Endothelial cell of hepatic sinusoid (primary cell): ENCODE measurements at regions not wholly inside any gene's neighbourhood (a gene's known extent, or its start where the extent isn't known, plus 50 kb on each side); places are given as distances from the start of the nearest gene placed in this dataset.

Experiments
- in situ Hi-C: cut with HindIII; loops from 2 replicates; pipeline ENCODE4 v1.10.0; 2017; ENCODE audit warnings: low sequenced_read_pairs

DNA sequence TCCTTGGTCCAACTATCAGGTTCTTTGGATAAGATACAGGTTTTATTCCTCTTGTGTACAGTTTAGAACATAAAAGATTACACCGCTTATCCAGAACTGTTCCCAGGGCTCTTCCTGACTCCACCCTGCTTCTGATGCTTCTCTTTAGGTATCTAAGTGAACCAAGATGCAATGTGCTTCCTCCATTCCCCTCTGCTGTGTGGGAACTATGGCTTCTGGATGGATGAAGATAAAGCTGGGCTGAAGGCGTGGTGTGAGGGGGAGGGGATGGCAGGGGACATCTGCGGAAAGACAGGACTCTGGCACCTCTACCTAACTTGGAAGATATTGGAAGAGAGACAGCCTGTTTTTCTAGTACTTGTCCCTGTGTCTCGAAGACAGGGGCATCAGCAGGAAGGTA is 209.9 kb upstream of the TBX20 start:
- in situ Hi-C loops: no loop called here

DNA sequence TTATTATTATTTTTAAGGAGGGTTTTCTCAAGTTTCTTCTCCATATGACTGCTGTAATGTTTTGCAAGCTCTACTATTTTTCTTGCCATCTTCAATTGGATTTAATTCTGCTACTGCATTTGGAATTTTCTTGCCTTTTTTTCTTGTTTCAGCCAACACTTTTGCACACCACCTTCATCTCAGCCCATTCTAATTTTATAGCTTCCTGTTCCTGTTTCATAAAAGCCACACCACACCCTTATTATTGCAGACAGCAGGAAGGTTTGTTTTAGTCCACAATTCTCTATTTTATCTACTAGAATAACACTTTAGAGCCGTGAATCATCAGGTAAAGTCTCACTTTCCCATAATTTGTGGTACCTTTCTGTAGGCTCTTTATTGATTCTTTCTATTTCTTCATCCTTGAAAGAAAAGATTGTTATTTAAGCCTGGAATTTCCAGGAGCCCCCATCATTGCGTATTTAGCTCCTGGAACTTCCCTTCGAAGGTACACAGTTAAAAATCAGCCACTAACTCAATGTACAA is 209.3 kb upstream of the TBX20 start:
- in situ Hi-C loops: no loop called here

DNA sequence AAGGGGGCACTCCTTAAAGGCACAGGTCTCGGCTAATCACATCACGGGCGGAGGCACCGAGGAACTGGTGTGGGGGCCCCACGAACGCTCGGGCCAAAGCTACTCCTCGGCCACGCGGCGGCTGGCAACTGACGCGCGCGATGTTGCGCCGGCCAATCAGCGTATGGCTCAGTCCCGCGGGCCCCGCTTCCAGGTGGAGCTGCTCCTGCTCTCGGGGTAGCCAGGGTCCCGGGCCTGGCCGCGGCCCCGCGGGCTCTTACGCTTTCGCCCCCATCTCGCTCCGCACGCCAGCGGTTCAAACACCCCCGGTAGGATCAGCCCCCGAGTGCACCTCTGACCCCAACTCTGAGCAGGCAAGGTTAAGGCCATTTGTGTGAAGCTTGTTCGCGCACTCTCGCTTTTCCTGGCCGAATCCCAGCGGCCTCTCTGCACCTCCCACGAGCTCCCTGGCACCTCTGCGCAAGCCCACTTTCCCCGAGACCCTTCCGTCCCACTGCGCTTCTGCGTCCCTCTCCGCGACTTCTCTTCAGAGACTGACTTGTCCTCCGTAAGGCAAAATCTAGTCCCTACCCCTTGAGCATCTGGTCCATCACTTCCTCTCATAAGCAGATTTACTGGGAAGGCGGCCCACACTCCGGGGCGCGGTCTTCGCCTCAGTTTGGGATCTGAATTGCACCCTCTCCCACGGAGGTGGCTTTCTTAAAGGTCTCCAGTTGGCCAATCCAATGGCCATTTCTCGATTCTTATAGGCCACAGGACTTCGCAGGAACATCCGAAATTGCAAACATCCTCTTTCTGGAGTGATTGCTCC is 200.9 kb upstream of the TBX20 start:
- in situ Hi-C loops: no loop called here

DNA sequence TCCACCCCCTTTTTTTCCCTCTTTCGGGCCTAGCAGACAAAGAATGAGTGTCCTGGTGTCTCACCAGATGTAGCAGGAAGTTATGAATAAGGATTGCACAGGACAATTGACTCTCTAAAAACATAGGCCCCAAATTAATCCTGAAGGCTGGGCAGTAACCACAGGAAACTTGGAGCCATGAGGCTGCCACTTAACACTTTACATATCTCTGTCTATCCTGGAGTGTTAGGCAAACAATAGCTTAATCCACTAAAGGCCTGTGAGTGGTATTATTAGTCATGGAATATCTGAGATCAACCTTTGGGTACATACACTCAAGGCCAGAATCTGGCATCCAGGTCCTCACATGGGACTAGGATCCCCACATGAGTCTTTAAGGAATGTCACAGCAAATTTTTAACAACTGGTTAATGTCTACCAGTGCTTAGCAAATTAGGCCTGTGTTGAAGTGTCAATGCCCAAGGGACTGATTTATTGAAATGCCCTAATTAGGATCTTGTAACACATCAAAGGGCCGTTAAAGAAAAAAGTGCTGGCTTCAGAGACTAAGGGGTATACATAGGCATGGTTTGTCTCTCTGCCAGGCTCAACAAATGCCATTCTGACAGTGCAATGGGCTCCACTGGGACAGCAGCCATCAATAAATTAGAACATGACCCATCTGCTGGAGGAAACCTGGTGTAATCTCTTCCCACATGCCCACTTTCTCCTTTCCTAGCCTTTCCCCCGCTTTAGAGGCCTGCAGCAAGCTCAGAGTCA is 196.7 kb upstream of the TBX20 start:
- in situ Hi-C loops: no loop called here

DNA sequence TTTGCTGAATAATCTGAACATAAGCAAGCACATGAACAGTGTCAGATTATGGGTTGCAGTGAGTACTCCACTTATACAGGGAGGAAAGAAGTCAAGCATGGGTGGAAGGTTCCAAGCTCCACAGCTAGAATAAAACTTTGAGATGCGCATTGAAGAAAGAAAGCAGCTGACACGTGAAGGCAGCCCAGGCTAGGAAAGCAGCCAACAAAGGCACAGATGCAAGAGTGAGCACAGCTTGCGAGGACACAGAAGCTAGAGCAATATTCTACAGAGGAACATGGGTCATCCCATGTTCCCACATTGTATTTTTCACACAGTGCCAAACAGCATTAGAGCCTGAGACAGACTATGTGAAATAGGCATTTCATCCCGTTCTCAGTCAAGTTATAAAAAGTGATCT is 194.6 kb upstream of the TBX20 start:
- in situ Hi-C loops: no loop called here

DNA sequence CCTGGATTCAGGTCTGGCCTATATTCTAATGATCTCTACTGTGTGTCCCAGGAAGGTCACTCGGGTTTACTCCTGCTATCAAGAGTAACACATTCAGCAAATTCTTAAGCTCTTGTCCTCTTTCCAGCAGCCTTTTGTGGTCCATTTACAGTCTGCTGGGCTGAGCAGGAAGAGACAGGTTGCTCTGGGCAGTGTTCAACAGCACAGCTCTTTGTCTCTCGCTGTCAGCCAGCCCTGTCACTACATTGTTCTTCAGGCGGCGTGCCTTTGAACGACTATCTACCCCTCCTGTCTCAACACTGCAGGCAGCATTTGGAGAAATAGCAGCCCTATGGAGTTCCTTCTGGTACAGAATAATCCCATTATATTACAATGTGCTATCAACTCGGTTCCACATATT is 192.2 kb upstream of the TBX20 start:
- in situ Hi-C loops: no loop called here

DNA sequence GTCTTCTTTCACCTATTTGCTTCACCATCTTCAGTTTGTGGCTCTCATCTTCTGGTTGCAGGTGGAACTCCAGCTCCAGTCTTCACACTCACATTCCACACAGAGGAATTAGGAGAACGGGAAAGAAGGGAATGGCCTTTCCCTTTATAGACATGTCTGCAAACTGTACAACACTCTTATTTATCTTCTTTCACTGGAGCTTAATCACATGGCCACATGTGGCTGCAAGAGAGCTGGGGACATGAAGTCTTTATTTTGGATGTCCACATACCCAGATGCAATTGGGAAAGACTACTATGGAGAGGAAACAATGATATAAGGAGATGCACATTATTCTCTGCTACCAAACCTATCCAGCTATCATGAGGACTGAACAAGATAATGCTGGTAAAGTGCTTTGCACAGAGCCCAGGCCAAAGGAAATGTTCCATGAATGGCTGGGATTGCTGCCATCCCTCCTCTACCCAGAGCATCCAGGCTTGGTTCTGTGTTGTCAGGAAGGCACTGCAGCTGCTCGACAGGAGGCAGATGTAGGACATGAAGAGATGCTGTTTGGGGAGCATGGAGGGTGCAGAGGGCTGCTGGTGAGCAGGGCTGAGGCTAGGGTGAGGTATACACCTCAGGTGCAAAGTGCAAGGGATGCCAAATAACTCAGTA is 183.8 kb upstream of the TBX20 start:
- in situ Hi-C loops: no loop called here

DNA sequence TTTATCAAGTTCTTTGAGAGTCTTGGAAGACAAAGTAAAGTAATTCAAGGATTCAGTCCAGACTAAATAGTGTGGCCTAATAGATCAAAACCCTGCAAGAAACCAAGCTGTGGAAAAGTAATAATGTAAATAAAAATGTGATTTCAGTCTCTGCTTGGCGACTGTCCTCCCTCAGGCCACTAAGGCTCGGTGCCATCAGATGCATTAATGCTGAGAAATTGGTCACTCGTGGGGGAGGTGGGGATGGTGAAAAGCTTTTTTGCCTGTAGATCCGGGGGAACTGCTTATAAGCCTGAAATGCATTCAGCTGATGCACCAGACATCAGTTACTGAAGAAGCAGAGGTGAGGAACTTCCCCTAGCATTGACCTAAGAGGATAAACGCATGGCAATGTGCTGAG is 182.6 kb upstream of the TBX20 start:
- in situ Hi-C loops: no loop called here

DNA sequence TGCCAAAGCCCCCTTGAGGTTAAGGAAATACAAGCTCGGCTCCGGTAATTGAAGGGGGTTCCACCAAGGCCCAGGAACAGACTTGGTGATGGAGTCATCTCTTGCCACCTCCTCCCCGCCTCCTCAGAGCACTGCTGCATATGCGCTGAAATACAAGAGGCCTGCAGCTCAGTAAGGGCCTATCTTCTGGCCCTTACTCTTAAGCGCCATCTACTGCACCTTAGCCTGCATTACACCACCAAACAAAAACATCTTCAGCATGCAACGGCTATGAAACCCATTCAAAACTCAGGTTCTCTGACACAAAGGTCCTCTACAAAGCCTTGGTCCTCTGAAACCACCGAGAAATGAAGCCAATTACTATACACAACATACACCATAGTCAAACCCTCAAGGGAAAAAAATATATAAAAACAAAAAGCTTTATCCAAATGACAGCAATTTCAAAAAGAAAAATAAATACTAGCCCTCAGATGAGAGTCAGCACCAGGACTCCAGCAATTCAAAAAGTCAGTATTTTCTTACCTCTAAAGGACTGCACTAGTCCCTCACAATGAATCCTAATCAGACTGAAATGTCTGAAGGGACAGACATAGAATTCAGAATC is 176.8 kb upstream of the TBX20 start:
- in situ Hi-C loops: no loop called here

DNA sequence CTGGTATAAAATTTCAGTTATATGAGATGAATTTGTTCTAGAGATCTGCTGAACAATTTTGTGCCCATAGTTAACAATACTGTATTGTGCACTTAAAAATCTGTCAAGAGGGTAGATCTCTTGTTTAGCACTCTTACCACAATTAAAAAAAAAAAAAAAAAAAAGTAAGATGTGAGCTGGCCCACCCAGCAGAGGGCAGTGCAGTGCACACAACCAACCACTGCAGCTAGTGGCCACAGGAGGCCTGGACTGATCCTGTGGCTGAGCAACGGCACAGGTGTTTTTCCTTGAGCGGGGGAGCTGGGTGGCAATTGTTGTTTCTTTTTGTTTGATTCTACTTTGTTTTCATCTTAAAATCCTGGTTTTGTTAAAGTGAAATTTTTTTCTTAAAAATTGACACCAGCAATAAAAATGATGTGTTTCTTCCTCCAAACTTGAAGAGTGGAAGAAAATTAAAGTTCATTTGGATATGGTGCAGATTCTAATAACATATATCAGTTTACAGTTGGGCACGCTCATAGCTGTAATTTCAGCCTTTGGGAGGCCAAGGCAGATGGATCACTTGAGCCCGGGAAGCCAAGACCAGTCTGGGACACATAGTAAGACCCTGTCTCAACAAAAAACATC is 171.1 kb upstream of the TBX20 start:
- in situ Hi-C loops: no loop called here

DNA sequence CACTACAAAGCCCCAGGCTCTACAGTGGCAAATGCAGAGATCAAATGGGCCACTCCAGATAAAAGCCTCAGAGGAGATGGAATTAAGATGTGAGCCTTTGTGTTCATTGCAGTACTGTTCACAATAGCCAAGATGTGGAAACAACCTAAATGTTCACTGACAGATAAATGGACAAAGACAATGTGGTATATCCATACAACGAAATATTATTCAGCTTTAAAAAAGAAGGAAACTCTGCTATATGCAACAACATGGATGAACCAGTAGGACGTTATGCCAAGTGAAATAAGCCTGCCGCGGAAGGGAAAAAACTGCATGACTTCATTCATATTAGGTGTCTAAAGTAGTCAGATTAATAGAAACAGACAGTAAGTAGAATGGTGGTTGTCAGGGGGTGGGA is 170.5 kb upstream of the TBX20 start:
- in situ Hi-C loops: no loop called here

DNA sequence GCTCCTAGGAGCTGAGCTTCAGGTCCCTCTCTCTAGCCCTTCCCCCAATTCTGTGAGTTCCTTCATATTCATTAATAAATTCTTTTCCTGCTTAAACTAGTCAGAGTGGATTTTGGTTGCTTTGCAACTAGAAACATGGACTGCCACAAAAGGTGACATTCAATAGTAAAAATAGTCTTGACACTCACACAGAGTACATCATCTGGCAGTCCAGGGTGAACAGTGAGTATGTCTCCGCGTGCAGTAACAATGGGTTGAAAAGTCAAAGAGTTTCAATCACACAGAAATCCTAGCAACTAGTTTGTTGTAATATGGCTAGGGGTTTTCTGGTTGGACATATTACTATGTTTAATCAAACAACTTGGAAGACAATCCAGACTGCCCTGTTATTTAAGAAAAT is 168.8 kb upstream of the TBX20 start:
- in situ Hi-C loops: no loop called here

DNA sequence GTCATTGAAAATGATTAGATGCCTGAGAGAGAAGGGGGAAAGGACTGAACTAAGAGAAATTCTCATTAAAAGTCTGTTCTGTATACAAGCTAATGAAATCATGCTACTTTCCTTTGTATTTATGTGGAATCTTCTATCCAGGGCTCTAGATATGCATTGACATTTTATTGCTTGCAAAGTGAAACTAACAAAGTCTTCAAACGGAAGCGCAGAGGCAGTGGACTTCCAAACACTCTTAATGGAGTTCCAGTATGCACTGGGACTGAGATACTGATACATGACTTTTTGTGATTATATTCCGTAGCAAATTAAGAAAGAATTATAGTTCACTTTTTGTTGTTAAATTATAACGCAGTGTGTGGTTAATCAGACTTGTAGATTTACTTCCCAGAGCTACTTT is 166.8 kb upstream of the TBX20 start:
- in situ Hi-C loops: no loop called here

DNA sequence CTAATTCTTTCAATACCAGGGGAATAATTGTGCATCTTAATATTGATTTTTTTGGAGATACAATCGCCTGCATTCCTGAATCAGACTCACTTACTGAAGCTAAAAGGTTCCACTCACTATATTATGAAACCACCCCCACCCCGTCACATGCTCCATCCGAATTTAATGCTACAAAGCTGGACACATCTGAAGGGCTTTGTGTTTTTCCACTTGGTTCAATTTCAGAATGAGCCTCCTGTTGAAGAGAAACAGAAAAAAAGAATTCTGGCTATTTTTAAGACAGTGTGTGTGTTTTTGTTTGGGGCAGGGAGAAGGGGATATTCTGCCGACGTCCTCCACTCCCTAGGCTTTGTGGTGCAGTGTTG is 165.5 kb upstream of the TBX20 start:
- in situ Hi-C loops: no loop called here

DNA sequence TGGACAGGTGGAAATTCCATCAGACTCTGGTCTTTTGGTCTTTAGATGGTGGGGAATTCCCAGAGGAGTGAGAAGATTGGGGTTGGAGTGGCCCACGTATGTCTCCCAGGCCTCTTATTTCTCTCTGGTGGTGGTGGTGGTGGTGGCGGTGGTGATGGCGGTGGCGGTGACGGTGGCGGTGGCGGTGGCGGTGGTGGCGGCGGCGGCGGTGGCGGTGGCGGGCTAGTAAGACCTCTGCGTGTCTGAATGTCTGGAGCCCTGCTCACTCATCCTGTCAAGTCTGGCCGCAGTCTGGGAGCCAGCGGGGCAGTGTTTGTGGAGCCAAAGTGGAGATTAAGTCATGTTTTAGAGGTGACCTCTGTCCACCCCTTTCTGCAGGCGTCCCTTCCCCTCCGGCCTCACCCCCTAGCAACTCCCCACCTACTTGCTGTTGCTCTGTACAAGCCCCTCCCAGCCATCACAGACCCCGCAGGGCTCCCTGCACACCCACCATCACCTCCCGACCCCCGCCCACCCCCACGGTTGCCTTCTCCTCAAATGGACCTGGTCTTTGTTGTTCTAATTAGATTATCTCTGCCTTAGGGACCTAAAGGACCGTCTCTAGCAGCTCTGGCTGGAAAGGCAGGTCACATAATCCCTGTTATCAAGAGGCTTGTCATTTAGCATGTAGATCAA is 165.0 kb upstream of the TBX20 start:
- in situ Hi-C loops: no loop called here

DNA sequence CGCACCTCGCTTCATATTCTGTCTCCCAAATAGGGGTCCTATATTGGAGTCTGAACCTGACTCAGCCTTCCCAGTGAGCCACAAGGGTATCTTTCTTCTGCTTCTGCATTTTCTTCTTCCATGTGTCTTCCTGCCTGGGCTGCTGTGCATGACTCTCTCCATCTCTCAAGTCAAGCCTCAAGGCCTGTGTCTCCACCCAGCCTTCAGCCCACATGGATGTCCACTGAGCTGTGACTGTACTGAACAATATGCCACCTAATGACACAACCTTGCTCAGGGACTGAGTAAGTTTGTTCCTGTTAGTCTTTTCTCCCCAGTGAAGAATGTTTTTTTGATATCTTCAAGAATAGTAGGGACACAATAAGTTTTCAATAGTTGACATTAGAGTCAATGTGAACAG is 162.7 kb upstream of the TBX20 start:
- in situ Hi-C loops: no loop called here

DNA sequence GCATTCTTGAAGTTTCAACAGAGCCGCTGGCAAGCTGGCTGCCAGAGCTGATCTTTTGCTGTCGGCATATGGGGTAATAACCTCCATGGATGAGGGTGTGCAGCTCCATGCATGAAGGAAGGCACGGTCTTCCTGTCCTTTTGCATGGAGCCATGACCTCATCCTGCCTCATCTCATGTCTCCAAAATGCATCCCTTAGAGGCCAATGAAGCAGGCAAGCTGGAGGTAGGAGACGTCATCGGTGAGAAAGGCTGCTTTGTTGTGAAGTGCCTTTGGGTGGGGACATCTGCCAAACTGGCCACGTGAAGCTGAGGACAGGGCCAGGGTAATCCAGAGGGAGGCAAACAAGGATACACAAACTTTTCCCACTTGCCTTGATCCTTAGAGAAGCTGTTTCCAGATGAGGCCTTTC is 161.5 kb upstream of the TBX20 start:
- in situ Hi-C loops: no loop called here

DNA sequence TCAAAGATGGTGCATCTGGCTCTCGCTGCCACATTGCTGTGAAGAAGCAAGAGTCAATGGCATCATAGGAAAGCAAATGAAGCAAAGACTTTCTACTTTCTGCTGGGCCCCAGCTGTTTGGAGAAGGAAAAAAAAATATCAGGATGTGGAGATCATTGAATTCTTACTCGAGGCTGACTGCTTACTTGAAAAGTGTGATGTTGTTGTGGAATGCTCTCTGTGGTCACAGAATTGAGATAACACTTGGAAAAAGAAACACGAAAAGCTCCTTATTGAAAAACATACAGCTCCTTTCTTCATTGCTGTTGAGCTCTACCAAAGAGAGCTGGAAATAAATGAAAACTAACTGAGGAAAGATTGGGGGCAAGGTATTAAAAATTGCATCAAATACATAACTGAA is 157.4 kb upstream of the TBX20 start:
- in situ Hi-C loops: no loop called here

DNA sequence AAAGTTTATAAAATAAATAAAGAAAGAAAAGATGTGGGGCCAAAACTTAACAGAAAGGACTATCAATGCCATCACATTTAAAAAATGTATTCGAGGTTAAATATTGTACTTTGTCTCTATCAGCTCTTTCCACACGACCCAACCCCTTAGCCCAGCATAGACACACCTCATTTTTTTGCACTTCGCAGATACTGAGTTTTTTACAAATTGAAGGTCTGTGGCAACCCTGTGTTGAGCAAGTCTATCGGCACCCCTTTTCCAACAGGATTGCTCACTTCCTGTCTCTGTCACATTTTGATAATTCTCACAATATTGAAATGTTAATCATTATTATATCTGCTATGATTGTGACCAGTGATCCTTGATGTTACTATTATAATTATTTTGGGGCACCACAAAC is 151.6 kb upstream of the TBX20 start:
- in situ Hi-C loops: no loop called here

DNA sequence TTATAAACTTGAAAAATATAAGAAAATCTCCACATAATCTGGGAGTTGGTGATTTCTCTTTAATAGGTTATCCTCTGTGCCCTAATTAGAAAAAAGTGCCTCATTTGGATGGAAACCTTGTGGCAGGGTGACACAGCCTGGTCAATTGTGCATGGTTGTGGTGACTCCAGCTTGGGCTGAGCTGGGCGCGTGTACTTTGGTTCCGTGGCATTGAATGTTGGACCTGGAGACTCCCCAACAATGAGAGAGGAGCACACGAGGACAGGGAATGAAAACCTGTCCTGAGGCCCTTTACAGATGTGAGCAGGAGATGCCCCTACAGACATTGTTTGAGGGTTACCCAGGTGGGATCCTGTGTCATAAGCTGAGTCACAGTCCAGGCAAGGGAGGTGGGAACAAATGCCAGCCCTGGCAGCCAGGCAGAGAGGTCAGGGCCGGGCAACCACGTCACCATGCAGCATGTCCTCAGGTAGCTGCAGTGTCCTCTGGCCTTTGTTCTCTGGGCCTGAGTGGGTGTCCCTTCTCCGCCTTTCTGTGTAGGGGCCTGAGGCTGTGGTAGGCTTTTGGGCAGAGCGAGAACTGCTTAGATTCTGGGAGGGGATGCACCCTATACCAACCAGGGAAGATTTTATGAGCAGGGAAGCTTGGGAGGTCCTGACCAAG is 147.4 kb upstream of the TBX20 start:
- in situ Hi-C loops: no loop called here
